ENCODE measurements at regions not wholly inside any gene's neighbourhood (a gene's known extent, or its start where the extent isn't known, plus 50 kb on each side); places are given as distances from the start of the nearest gene placed in this dataset.
"Not testable (repeated sequence)": the region's sequence is repeated elsewhere in the genome, so short reads cannot be mapped to it uniquely, and the experiment has no call there.

GRCh38 chr5:129163810-129164378 is 69.3 kb downstream of the ISOC1 start:
- DNase-seq, result no peak

DNA sequence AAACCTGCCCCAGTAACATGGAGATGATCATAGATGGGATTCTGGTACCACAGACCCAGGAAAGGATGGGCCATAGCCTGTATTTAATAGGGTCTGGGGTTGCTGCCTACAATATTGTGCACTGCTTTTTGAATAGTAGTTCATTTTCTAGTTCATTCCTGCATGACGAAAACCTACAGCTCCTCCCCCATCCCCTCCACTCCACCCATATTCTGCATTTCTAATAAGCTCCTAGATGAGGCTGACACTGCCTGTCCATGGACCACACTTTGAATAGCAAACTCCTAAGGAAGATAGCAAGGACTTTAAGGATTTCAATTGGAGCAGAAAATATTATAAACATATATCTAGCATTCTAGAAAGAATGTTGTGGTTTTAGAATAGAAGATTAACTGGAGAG is 75.5 kb downstream of the ISOC1 start:
- DNase-seq, result no peak

GRCh38 chr5:129171194-129171944 is 76.8 kb downstream of the ISOC1 start:
- DNase-seq, result peak; percentile 49

GRCh38 chr5:129172580-129172979 is 78.0 kb downstream of the ISOC1 start:
- DNase-seq, result peak; percentile 43

DNA sequence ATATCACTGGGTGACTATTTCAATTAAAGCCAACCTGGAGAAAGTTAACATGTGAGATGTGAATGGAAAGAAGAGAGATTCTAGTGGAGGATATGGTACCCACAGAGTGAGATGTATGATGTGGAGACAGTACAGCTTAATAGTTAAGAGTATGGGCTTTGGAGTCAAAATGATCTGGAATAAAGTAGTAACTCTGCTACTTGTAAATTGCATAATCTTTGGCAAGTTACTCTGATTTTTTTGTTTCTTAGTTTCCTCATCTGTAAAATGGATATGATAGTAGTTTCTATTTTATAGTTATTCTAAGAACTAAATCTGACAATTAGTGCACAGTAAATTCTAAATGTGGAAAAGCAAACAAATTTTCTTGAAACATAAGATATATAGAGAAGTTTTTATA is 79.2 kb downstream of the ISOC1 start:
- DNase-seq, result peak; percentile 15

GRCh38 chr5:129174480-129174879 is 79.9 kb downstream of the ISOC1 start:
- DNase-seq, result peak; percentile 94

DNA sequence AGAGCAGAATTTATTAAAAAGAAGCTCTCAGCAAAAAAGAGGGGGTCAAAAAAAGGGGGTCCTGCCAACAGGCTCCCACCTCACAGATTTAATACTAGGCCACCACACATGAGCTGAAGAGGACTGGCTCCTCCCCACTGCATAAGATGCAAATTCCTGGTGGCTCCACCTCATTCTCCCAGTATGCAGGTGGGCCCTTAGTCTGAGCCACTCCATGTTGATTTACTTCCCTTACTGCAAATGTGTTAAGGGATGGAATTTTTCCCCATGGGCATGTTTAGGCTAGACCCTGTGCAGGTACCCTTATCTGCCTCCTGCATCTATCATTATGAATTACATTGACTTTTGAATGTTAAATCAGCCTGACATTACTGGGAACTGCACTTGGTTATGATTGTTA is 82.9 kb downstream of the ISOC1 start:
- DNase-seq, result no peak

DNA sequence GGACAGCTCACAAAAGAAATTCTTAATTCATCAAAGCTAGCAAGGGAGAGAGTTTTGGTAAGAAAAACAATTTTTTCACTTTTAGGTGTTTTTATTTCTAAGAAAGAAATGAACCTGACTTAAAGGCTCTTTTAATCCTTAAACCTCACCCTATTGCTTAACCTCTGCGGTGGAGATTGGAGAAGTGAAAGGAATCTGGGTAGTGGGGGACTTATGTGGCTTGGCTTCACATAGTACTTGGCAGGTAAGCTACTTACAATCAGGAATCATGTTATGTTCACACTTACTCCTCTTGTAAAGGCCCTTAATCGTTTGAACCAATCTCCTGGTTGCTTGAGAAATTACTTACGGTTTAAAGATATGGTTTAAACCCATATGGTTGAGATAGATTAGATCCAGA is 104.8 kb downstream of the ISOC1 start:
- DNase-seq, result no peak

DNA sequence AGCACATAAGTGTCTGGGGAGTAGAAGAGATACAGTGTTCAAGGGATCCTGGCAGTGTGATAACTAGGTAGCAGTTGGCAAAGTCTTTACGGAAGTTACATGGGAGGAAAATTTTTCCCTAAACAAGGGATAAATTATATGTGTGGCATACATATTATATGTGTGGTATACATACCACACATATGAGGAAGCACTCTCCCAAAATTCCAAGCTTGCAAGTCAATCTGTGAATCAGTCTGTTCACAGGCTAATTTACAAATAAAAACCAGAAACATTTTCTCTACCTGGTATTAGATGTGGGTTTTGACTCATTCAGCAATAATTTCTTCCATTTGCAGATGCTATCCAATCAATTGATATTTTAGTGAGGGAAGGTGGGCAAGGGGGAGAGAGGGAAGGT is 110.0 kb downstream of the ISOC1 start:
- no peak for DNase-seq

GRCh38 chr5:129216001-129216400 is 121.5 kb downstream of the ISOC1 start:
- DNase-seq, result no peak

- no peak for DNase-seq
These were observed 122.6 kb downstream of the ISOC1 start for GRCh38 chr5:129217179-129217578.

GRCh38 chr5:129223178-129223577 is 128.6 kb downstream of the ISOC1 start:
- no peak for DNase-seq

- DNase-seq, result no peak
These were observed 134.0 kb downstream of the ISOC1 start for GRCh38 chr5:129228577-129228976.

DNA sequence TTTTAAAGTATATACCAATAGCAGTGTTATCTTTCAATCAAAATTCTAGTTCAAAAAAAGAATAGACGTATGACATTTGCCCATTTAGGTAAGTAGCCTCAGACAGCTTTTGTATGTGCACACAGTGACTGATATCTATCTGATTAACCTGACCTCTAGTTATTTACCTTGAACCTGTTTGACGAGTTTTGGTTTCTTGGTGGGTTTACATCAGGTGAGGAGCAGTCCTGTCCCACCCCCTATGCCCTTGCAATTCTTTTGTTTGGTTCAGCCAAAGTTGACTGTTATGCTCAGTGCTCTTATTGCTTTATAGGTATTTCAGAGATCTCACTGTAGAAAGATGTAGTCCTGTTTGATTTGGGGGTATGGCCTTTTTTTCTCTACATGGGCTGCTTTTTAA is 147.2 kb downstream of the ISOC1 start:
- no peak for DNase-seq

GRCh38 chr5:129243039-129243438 is 148.5 kb downstream of the ISOC1 start:
- peak; percentile 38 for DNase-seq

DNA sequence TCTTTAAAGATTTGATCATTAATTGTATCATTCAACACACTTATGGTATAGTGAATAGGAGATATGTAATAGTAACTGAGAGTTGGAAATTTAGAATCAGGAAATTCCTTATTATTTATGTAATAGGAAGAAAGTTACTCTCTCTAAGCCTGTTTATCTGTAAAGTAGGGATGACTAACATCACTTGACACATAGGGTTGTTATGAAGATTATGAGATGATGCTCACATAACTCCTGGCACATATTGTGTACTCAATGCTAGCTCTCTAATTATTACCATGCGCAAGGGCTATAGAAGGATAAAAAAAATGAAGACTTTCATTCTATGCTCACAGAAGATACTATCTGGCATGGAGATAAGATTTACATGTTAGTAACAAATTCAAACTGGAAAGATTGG is 149.9 kb downstream of the ISOC1 start:
- peak; percentile 53 for DNase-seq

GRCh38 chr5:129245489-129245888 is 150.9 kb downstream of the ISOC1 start:
- peak; percentile 68 for DNase-seq

- no peak for DNase-seq
These were observed 151.5 kb downstream of the ISOC1 start for GRCh38 chr5:129246088-129246487.

DNA sequence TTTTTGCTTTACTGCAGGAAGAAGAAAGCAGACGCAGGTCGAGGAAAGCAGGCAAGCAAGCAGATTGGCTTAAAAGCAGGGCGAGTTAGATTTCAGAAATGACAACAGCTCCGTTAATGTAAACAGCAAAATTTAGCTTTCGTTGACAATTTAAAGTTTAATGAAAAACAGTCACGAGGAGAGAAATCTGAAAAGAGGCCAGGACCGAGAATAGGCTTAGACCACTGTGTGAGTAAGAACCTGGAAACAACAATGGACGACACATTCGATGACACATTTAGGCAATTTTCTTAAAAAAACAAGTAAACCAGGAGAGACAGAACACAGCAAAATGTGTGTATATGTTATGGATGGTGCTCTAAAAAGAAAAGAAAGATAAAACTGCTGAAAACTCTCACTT is 155.3 kb downstream of the ISOC1 start:
- DNase-seq, result peak; percentile 20

GRCh38 chr5:129271308-129271707 is 176.8 kb downstream of the ISOC1 start:
- DNase-seq, result no peak

DNA sequence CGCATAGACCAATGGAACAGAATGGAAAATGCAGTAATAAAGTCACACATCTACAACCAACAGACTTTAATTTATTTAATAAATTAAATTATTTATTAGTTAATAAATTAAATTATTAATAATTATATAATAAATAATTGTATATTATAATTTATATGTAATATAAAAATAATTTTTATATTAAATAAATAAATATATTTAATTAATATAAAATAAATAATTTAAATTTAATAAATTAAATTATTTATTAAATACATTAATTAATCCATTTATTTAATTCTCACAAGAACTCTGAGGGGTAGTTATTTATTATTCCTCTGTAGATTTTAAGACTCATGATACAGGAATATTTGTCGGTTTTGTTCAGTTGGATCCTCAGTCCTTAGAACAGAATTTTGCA is 176.1 kb upstream of the ADAMTS19 start:
- DNase-seq, result no peak

GRCh38 chr5:129294216-129294615 is 165.9 kb upstream of the ADAMTS19 start:
- not testable (repeated sequence) for DNase-seq

GRCh38 chr5:129306725-129307124 is 153.4 kb upstream of the ADAMTS19 start:
- DNase-seq, result no peak

- DNase-seq, result no peak
These were observed 137.1 kb upstream of the ADAMTS19 start for GRCh38 chr5:129322968-129323367.
